Lower lobe of right lung (tissue), 2 donors: ENCODE measurements at regions not wholly inside any gene's neighbourhood (a gene's known extent, or its start where the extent isn't known, plus 50 kb on each side); places are given as distances from the start of the nearest gene placed in this dataset.

Source experiments
- ATAC-seq, 2 donors: fragments of 200-7000 bp; cut with Tn5 transposase; one replicate each; pipeline ENCODE4 v1.9.1; 2020 to 2022; ENCODE audit warnings: mild to moderate bottlenecking in 2 of 2, moderate library complexity in 2 of 2
- DNase-seq: peaks from one replicate; pipeline ENCODE4 v3.0.0-alpha.2; 2020
- H3K27ac ChIP-seq: fragments of 200-600 bp; one replicate; pipeline ENCODE4 v1.8.0; 2022
- H3K27me3 ChIP-seq: fragments of 200-600 bp; one replicate; pipeline ENCODE4 v1.8.0; 2022; ENCODE audit warnings: low read depth
- H3K36me3 ChIP-seq: fragments of 200-600 bp; one replicate; pipeline ENCODE4 v1.8.0; 2022; ENCODE audit warnings: mild to moderate bottlenecking
- H3K4me1 ChIP-seq: fragments of 200-600 bp; one replicate; pipeline ENCODE4 v1.8.0; 2022
- H3K4me3 ChIP-seq: fragments of 200-600 bp; one replicate; pipeline ENCODE4 v1.8.0; 2022; ENCODE audit warnings: mild to moderate bottlenecking
- H3K9me3 ChIP-seq: fragments of 200-600 bp; one replicate; pipeline ENCODE4 v1.8.0; 2022
- CTCF ChIP-seq: fragments of 200-600 bp; IDR thresholded peaks from one replicate; pipeline ENCODE4 v1.8.0; 2022; ENCODE audit warnings: antibody characterized with exemption, mild to moderate bottlenecking
- intact Hi-C: fragments of 100-400 bp; cut with DNase I; formaldehyde crosslinking; loops from one replicate; pipeline ENCODE4 v1.11.0; 2022
- donor health status: DM: no; HTN: yes; CAD: no; lungs with severe emphysema.

GRCh38 chr5:167902298-167902697 lies 389.1 kb upstream of the WWC1 start:
- DNase-seq: no peak
- Histone ChIP-seq H3K4me1 (no peaks in the 10 kb centered on the region), H3K9me3 (no peaks in the 10 kb centered on the region), H3K27ac (no peak overlapping the region), H3K27me3 (no peaks in the 10 kb centered on the region), H3K4me3 (no peak overlapping the region), H3K36me3 (no peaks in the 10 kb centered on the region)
- ATAC-seq: no peak
- no peak for TF ChIP-seq CTCF
- intact Hi-C loops: no loop called here

- Histone ChIP-seq H3K27me3 (no peaks in the 10 kb centered on the region), H3K9me3 (no peaks in the 10 kb centered on the region), H3K27ac (no peak overlapping the region), H3K36me3 (no peaks in the 10 kb centered on the region), H3K4me3 (no peak overlapping the region), H3K4me1 (no peaks in the 10 kb centered on the region)
- no peak for ATAC-seq
- no peak for TF ChIP-seq CTCF
- intact Hi-C loops: no loop called here
- no peak for DNase-seq
Observed at GRCh38 chr5:167903243-167903642, 388.2 kb upstream of the WWC1 start.

- Histone ChIP-seq H3K4me3 (no peak overlapping the region), H3K9me3 (no peaks in the 10 kb centered on the region), H3K27me3 (no peaks in the 10 kb centered on the region), H3K36me3 (no peaks in the 10 kb centered on the region), H3K4me1 (no peaks in the 10 kb centered on the region), H3K27ac (no peak overlapping the region)
- no peak for DNase-seq
- intact Hi-C loops: no loop called here
- ATAC-seq: no peak
- no peak for TF ChIP-seq CTCF
Observed at GRCh38 chr5:167903659-167904058, 387.8 kb upstream of the WWC1 start.

GRCh38 chr5:167905919-167906853 lies 385.3 kb upstream of the WWC1 start:
- DNase-seq: no peak
- H3K4me3 ChIP-seq: no peak overlapping the region
- ATAC-seq: no peak
- H3K4me1 ChIP-seq: no peaks in the 10 kb centered on the region
- H3K9me3 ChIP-seq: no peaks in the 10 kb centered on the region
- H3K36me3 ChIP-seq: no peaks in the 10 kb centered on the region
- intact Hi-C loops: no loop called here
- TF ChIP-seq CTCF: no peak
- no peaks in the 10 kb centered on the region for H3K27me3 ChIP-seq
- H3K27ac ChIP-seq: no peak overlapping the region

- intact Hi-C loops: no loop called here
- ATAC-seq (no peak), DNase-seq (no peak)
- no peak overlapping the region for H3K4me3 ChIP-seq
- no peaks in the 10 kb centered on the region for H3K9me3 ChIP-seq
- TF ChIP-seq CTCF: no peak
- H3K36me3 ChIP-seq: no peaks in the 10 kb centered on the region
- H3K4me1 ChIP-seq: no peaks in the 10 kb centered on the region
- no peak overlapping the region for H3K27ac ChIP-seq
- no peaks in the 10 kb centered on the region for H3K27me3 ChIP-seq
Observed at GRCh38 chr5:167908606-167909005, 382.8 kb upstream of the WWC1 start.
